ENCODE measurements at regions not wholly inside any gene's neighbourhood (a gene's known extent, or its start where the extent isn't known, plus 50 kb on each side); places are given as distances from the start of the nearest gene placed in this dataset.

DNA sequence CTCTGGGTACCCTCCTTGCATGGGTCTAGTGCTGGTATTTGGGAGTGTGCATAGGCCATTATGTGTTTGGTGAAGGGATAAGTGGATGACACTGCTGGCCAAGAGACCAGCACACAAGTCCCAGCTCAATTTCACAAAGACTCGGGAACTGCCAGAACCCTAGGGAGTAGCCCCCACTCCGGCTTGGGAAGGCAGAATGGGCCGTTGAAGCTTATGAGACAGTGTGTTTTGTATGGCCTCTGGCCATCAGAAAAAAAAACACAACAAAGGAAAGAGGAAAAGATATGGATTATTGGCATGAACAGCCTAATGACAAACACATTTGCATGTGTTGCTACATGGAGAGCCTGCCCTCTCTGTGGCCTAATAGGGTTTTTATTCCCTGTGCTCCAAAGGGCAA is 144.2 kb downstream of the TTC32 start:
- TF ChIP-seq, protein P1, sequence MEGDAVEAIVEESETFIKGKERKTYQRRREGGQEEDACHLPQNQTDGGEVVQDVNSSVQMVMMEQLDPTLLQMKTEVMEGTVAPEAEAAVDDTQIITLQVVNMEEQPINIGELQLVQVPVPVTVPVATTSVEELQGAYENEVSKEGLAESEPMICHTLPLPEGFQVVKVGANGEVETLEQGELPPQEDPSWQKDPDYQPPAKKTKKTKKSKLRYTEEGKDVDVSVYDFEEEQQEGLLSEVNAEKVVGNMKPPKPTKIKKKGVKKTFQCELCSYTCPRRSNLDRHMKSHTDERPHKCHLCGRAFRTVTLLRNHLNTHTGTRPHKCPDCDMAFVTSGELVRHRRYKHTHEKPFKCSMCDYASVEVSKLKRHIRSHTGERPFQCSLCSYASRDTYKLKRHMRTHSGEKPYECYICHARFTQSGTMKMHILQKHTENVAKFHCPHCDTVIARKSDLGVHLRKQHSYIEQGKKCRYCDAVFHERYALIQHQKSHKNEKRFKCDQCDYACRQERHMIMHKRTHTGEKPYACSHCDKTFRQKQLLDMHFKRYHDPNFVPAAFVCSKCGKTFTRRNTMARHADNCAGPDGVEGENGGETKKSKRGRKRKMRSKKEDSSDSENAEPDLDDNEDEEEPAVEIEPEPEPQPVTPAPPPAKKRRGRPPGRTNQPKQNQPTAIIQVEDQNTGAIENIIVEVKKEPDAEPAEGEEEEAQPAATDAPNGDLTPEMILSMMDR (IDR thresholded peaks at IDR 0.05) = no peak
- TF ChIP-seq POLR2A (IDR thresholded peaks at IDR 0.05) = no peak

Measured in upper lobe of left lung (tissue), 4 donors.